Stimulated activated CD4-positive, alpha-beta T cell treated with anti-CD3 and anti-CD28 coated beads, Interleukin-2, amount 100 ng/mL, for 48 hours (primary cell): ENCODE measurements at regions not wholly inside any gene's neighbourhood (a gene's known extent, or its start where the extent isn't known, plus 50 kb on each side); places are given as distances from the start of the nearest gene placed in this dataset.

Source experiments
- DNase-seq, 2 donors: peaks; one replicate each; pipeline ENCODE4 v3.0.0-alpha.2; 2020

GRCh38 chr3:194996746-194997145 is 274.2 kb downstream of the XXYLT1 start:
- DNase-seq, result no peak

GRCh38 chr3:194998417-194998816 is 272.5 kb downstream of the XXYLT1 start:
- no peak for DNase-seq

- DNase-seq, result no peak
Observed at GRCh38 chr3:194998948-194999347, 272.0 kb downstream of the XXYLT1 start.

- DNase-seq, result no peak
Observed at GRCh38 chr3:194999491-194999890, 271.5 kb downstream of the XXYLT1 start.

- no peak for DNase-seq
Observed at GRCh38 chr3:195001261-195001660, 269.7 kb downstream of the XXYLT1 start.

GRCh38 chr3:195001961-195002861 is 268.7 kb downstream of the XXYLT1 start:
- no peak for DNase-seq

- no peak for DNase-seq
Observed at GRCh38 chr3:195003006-195003892, 267.7 kb downstream of the XXYLT1 start.

GRCh38 chr3:195003893-195004289 is 267.1 kb downstream of the XXYLT1 start:
- DNase-seq, result no peak

- no peak for DNase-seq
Observed at GRCh38 chr3:195004512-195005250, 266.3 kb downstream of the XXYLT1 start.

GRCh38 chr3:195005251-195005620 is 265.7 kb downstream of the XXYLT1 start:
- DNase-seq, result no peak

- no peak for DNase-seq
Observed at GRCh38 chr3:195005759-195006510, 265.0 kb downstream of the XXYLT1 start.

GRCh38 chr3:195007151-195007550 is 263.8 kb downstream of the XXYLT1 start:
- DNase-seq, result no peak

- DNase-seq, result no peak
Observed at GRCh38 chr3:195007766-195008165, 263.2 kb downstream of the XXYLT1 start.

GRCh38 chr3:195008816-195009215 is 262.1 kb downstream of the XXYLT1 start:
- DNase-seq, result no peak

GRCh38 chr3:195009616-195010015 is 261.3 kb downstream of the XXYLT1 start:
- no peak for DNase-seq

GRCh38 chr3:195010551-195011100 is 260.3 kb downstream of the XXYLT1 start:
- DNase-seq, result no peak

- DNase-seq, result no peak
Observed at GRCh38 chr3:195011231-195011834, 259.6 kb downstream of the XXYLT1 start.

GRCh38 chr3:195012100-195012499 is 258.9 kb downstream of the XXYLT1 start:
- no peak for DNase-seq

- DNase-seq, result no peak
Observed at GRCh38 chr3:195012571-195012970, 258.4 kb downstream of the XXYLT1 start.

- DNase-seq, result no peak
Observed at GRCh38 chr3:195013411-195014361, 257.3 kb downstream of the XXYLT1 start.
